IPS-20b (cell line): ENCODE measurements at regions not wholly inside any gene's neighbourhood (a gene's known extent, or its start where the extent isn't known, plus 50 kb on each side); places are given as distances from the start of the nearest gene placed in this dataset.

ENCODE experiments used
- H3K27ac ChIP-seq: one replicate; pipeline ENCODE4 v1.5.1; 2013; ENCODE audit warnings: low read length
- H3K27me3 ChIP-seq: 2 replicates; pipeline ENCODE4 v1.6.1; 2013; ENCODE audit warnings: mild to moderate bottlenecking, low read length, inconsistent platforms; ENCODE audit not compliant: insufficient read depth
- H3K36me3 ChIP-seq: 2 replicates; pipeline ENCODE4 v1.6.1; 2013; ENCODE audit warnings: low read depth, mild to moderate bottlenecking, inconsistent platforms, low read length, moderate library complexity; ENCODE audit not compliant: insufficient read depth
- H3K4me1 ChIP-seq: 2 replicates; pipeline ENCODE4 v1.6.1; 2013; ENCODE audit warnings: mild to moderate bottlenecking, control low read depth, inconsistent platforms, low read length, moderate library complexity; ENCODE audit not compliant: insufficient read depth
- H3K4me3 ChIP-seq: 2 replicates; pipeline ENCODE4 v1.5.1; 2013; ENCODE audit warnings: mild to moderate bottlenecking, low read length, inconsistent platforms
- H3K9ac ChIP-seq: 2 replicates; pipeline ENCODE4 v1.6.1; 2013; ENCODE audit warnings: low read depth, mild to moderate bottlenecking, inconsistent platforms, low read length, moderate library complexity
- H3K9me3 ChIP-seq: 2 replicates; pipeline ENCODE4 v1.6.1; 2013; ENCODE audit warnings: mild to moderate bottlenecking, low read depth, low read length, inconsistent platforms; ENCODE audit not compliant: insufficient read depth

GRCh38 chr11:77530879-77531278 is 57.0 kb upstream of the PAK1 start:
- Histone ChIP-seq H3K4me1 (peaks cover 9% of the 10 kb centered on the region; the same call in 1 of the 2 replicates), H3K9ac (no peak overlapping the region), H3K4me3 (no peak overlapping the region), H3K27me3 (no peaks in the 10 kb centered on the region), H3K36me3 (no peaks in the 10 kb centered on the region), H3K27ac (no peak overlapping the region), H3K9me3 (no peaks in the 10 kb centered on the region)

- Histone ChIP-seq H3K9ac (no peak overlapping the region), H3K9me3 (no peaks in the 10 kb centered on the region), H3K36me3 (no peaks in the 10 kb centered on the region), H3K4me3 (no peak overlapping the region), H3K4me1 (peaks cover 15% of the 10 kb centered on the region; the same call in 1 of the 2 replicates), H3K27me3 (no peaks in the 10 kb centered on the region), H3K27ac (no peak overlapping the region)
Observed at GRCh38 chr11:77529685-77530084, 55.8 kb upstream of the PAK1 start.

- Histone ChIP-seq H3K27me3 (no peaks in the 10 kb centered on the region), H3K4me3 (no peak overlapping the region), H3K9me3 (no peaks in the 10 kb centered on the region), H3K27ac (no peak overlapping the region), H3K36me3 (no peaks in the 10 kb centered on the region), H3K4me1 (peaks cover 23% of the 10 kb centered on the region; the same call in 1 of the 2 replicates), H3K9ac (peak overlapping the region; percentile 39; the same call in 1 of the 2 replicates)
Observed at GRCh38 chr11:77525455-77526091, 51.7 kb upstream of the PAK1 start.

GRCh38 chr11:77524539-77524938 is 50.6 kb upstream of the PAK1 start:
- no peaks in the 10 kb centered on the region for H3K9me3 ChIP-seq
- no peak overlapping the region for H3K4me3 ChIP-seq
- H3K9ac ChIP-seq = no peak overlapping the region
- no peak overlapping the region for H3K27ac ChIP-seq
- no peaks in the 10 kb centered on the region for H3K27me3 ChIP-seq
- H3K4me1 ChIP-seq = peaks cover 23% of the 10 kb centered on the region; the same call in 1 of the 2 replicates
- no peaks in the 10 kb centered on the region for H3K36me3 ChIP-seq

GRCh38 chr11:77523712-77524111 is 49.8 kb upstream of the PAK1 start:
- Histone ChIP-seq H3K27me3 (no peaks in the 10 kb centered on the region), H3K9ac (no peak overlapping the region), H3K4me1 (peaks cover 19% of the 10 kb centered on the region; the same call in 1 of the 2 replicates), H3K9me3 (no peaks in the 10 kb centered on the region), H3K36me3 (no peaks in the 10 kb centered on the region), H3K27ac (no peak overlapping the region), H3K4me3 (no peak overlapping the region)
